ENCODE measurements at regions not wholly inside any gene's neighbourhood (a gene's known extent, or its start where the extent isn't known, plus 50 kb on each side); places are given as distances from the start of the nearest gene placed in this dataset.

- H3K9me3 ChIP-seq (ENCODE audit: control insufficient read depth, insufficient read depth, low read length) = no peaks in the 10 kb centered on the region
- no peaks in the 10 kb centered on the region for H3K4me1 ChIP-seq (ENCODE audit: control insufficient read depth, low read length)
- no peaks in the 10 kb centered on the region for H3K9me2 ChIP-seq (replicated peaks; ENCODE audit: control insufficient read depth, low read length)
- H3K79me2 ChIP-seq (ENCODE audit: control insufficient read depth, low read length) = no peaks in the 10 kb centered on the region
- no peak overlapping the region for H3K27ac ChIP-seq (ENCODE audit: low read depth, low read length)
- no peak overlapping the region for H3K4me3 ChIP-seq (ENCODE audit: low read length)
- TF ChIP-seq CTCF (IDR thresholded peaks at IDR 0.05; ENCODE audit: low read depth, low read length, poor library complexity, severe bottlenecking) = no peak
- no peak for TF ChIP-seq EZH2phosphoT487 (IDR thresholded peaks at IDR 0.05; ENCODE audit: borderline replicate concordance, low read length)
- H4K20me1 ChIP-seq (ENCODE audit: control insufficient read depth, insufficient read depth, low read depth, low read length) = no peaks in the 10 kb centered on the region
- H3F3A ChIP-seq (ENCODE audit: control insufficient read depth, insufficient read depth) = no peaks in the 10 kb centered on the region
- H3K4me2 ChIP-seq (ENCODE audit: low read length) = no peak overlapping the region
- H3K27me3 ChIP-seq (ENCODE audit: control insufficient read depth, low read length) = no peaks in the 10 kb centered on the region
- no peaks in the 10 kb centered on the region for H3K36me3 ChIP-seq (ENCODE audit: control insufficient read depth, low read length)
These were observed 388.1 kb upstream of the GOT2 start for GRCh38 chr16:59122262-59122537.

GRCh38 chr16:59121411-59122261 lies 387.5 kb upstream of the GOT2 start:
- no peaks in the 10 kb centered on the region for H3K27me3 ChIP-seq (ENCODE audit: control insufficient read depth, low read length)
- no peaks in the 10 kb centered on the region for H3K9me2 ChIP-seq (replicated peaks; ENCODE audit: control insufficient read depth, low read length)
- no peaks in the 10 kb centered on the region for H3F3A ChIP-seq (ENCODE audit: control insufficient read depth, insufficient read depth)
- no peaks in the 10 kb centered on the region for H3K36me3 ChIP-seq (ENCODE audit: control insufficient read depth, low read length)
- no peaks in the 10 kb centered on the region for H3K9me3 ChIP-seq (ENCODE audit: control insufficient read depth, insufficient read depth, low read length)
- H3K4me3 ChIP-seq (ENCODE audit: low read length) = no peak overlapping the region
- no peaks in the 10 kb centered on the region for H4K20me1 ChIP-seq (ENCODE audit: control insufficient read depth, insufficient read depth, low read depth, low read length)
- no peak overlapping the region for H3K4me2 ChIP-seq (ENCODE audit: low read length)
- H3K79me2 ChIP-seq (ENCODE audit: control insufficient read depth, low read length) = no peaks in the 10 kb centered on the region
- TF ChIP-seq CTCF (IDR thresholded peaks at IDR 0.05; ENCODE audit: low read depth, low read length, poor library complexity, severe bottlenecking) (no peak), EZH2phosphoT487 (IDR thresholded peaks at IDR 0.05; ENCODE audit: borderline replicate concordance, low read length) (no peak)
- H3K4me1 ChIP-seq (ENCODE audit: control insufficient read depth, low read length) = no peaks in the 10 kb centered on the region
- H3K27ac ChIP-seq (ENCODE audit: low read depth, low read length) = no peak overlapping the region

GRCh38 chr16:59116744-59117143 lies 382.6 kb upstream of the GOT2 start:
- H3K4me2 ChIP-seq (ENCODE audit: low read length) = no peak overlapping the region
- H3K4me3 ChIP-seq (ENCODE audit: low read length) = no peak overlapping the region
- no peaks in the 10 kb centered on the region for H4K20me1 ChIP-seq (ENCODE audit: control insufficient read depth, insufficient read depth, low read depth, low read length)
- TF ChIP-seq EZH2phosphoT487 (IDR thresholded peaks at IDR 0.05; ENCODE audit: borderline replicate concordance, low read length) = no peak
- no peak for TF ChIP-seq CTCF (IDR thresholded peaks at IDR 0.05; ENCODE audit: low read depth, low read length, poor library complexity, severe bottlenecking)
- H3K27ac ChIP-seq (ENCODE audit: low read depth, low read length) = no peak overlapping the region
- no peaks in the 10 kb centered on the region for H3K9me3 ChIP-seq (ENCODE audit: control insufficient read depth, insufficient read depth, low read length)
- no peaks in the 10 kb centered on the region for H3K36me3 ChIP-seq (ENCODE audit: control insufficient read depth, low read length)
- no peaks in the 10 kb centered on the region for H3K79me2 ChIP-seq (ENCODE audit: control insufficient read depth, low read length)
- no peaks in the 10 kb centered on the region for H3F3A ChIP-seq (ENCODE audit: control insufficient read depth, insufficient read depth)
- no peaks in the 10 kb centered on the region for H3K9me2 ChIP-seq (replicated peaks; ENCODE audit: control insufficient read depth, low read length)
- no peaks in the 10 kb centered on the region for H3K4me1 ChIP-seq (ENCODE audit: control insufficient read depth, low read length)
- H3K27me3 ChIP-seq (ENCODE audit: control insufficient read depth, low read length) = no peaks in the 10 kb centered on the region

Data from DOHH2 (cell line).